H1 (cell line): ENCODE measurements at regions not wholly inside any gene's neighbourhood (a gene's known extent, or its start where the extent isn't known, plus 50 kb on each side); places are given as distances from the start of the nearest gene placed in this dataset.

Experiments used
- CTCF ChIA-PET: fragments of 300-600 bp; sonication (Branson Sonifier 250); formaldehyde crosslinking; loops from one replicate; lab custom pipeline; 2021; ENCODE audit not compliant: partially characterized antibody; lab: Charles Lee
- POLR2A ChIA-PET: fragments of 300-600 bp; sonication (Branson Sonifier 250); formaldehyde crosslinking; loops from one replicate; lab custom pipeline; 2021; ENCODE audit warnings: inconsistent platforms; ENCODE audit not compliant: partially characterized antibody; lab: Charles Lee
- DNase-seq, 2 experiments: peaks; one replicate each; pipeline versions ENCODE4 v3.0.0 to v3.0.0-alpha.2; 2010 to 2022; ENCODE audit warnings: low spot score in 2 of 2, low read depth in 1 of 2, mixed read lengths in 1 of 2
- FAIRE-seq: peaks from 2 replicates; lab custom pipeline; 2011; peaks lifted over from hg19 to GRCh38; lab: Jason Lieb, UNC
- H2AFZ ChIP-seq: 2 replicates; pipeline ENCODE4 v1.8.1; 2012; ENCODE audit warnings: low read length, inconsistent platforms
- H2AK5ac ChIP-seq: 2 replicates; pipeline ENCODE4 v1.6.1; 2013; ENCODE audit warnings: low read depth, low read length
- H2BK120ac ChIP-seq: replicated peaks from 2 replicates; pipeline ENCODE3; 2013; ENCODE audit warnings: low read depth, low read length, inconsistent platforms
- H2BK12ac ChIP-seq: 2 replicates; pipeline ENCODE4 v1.6.1; 2013; ENCODE audit warnings: low read depth, low read length
- H2BK15ac ChIP-seq: 2 replicates; pipeline ENCODE4 v1.6.1; 2013; ENCODE audit warnings: low read length
- H2BK20ac ChIP-seq: 2 replicates; pipeline ENCODE4 v1.6.1; 2013; ENCODE audit warnings: low read length
- H2BK5ac ChIP-seq: 2 replicates; pipeline ENCODE4 v1.6.1; 2013; ENCODE audit warnings: low read depth, low read length
- H3K14ac ChIP-seq: 2 replicates; pipeline ENCODE4 v1.6.1; 2013; ENCODE audit warnings: inconsistent platforms; ENCODE audit not compliant: insufficient read length
- H3K18ac ChIP-seq: 2 replicates; pipeline ENCODE4 v1.6.1; 2013; ENCODE audit warnings: low read length; ENCODE audit errors: extremely low read depth
- H3K23ac ChIP-seq: 2 replicates; pipeline ENCODE4 v1.6.1; 2013; ENCODE audit warnings: inconsistent platforms; ENCODE audit not compliant: insufficient read length
- H3K23me2 ChIP-seq: 2 replicates; pipeline ENCODE4 v1.6.1; 2013; ENCODE audit warnings: low read depth, low read length
- H3K27ac ChIP-seq: 2 replicates; pipeline ENCODE4 v1.6.1; 2011; ENCODE audit warnings: low read depth, low read length, inconsistent platforms
- H3K27me3 ChIP-seq, 4 experiments: replicated peaks in 1 of 4; 1 replicate in 1 of 4; 2 replicates in 3 of 4; pipeline versions ENCODE4 v1.6.1 to v1.8.1; 2011 to 2013; ENCODE audit warnings: low read length in 3 of 4, mild to moderate bottlenecking in 3 of 4, inconsistent platforms in 2 of 4, mixed read lengths in 2 of 4, moderate library complexity in 1 of 4; ENCODE audit not compliant: control insufficient read depth in 3 of 4, insufficient read depth in 3 of 4; ENCODE audit errors: extremely low read depth in 1 of 4
- H3K36me3 ChIP-seq, 4 experiments: 2 replicates each; pipeline versions ENCODE4 v1.6.1 to v1.8.1; 2011 to 2013; ENCODE audit warnings: mild to moderate bottlenecking in 4 of 4, low read length in 3 of 4, moderate library complexity in 2 of 4, control low read depth in 1 of 4, inconsistent platforms in 1 of 4; ENCODE audit not compliant: insufficient read depth in 4 of 4, control insufficient read depth in 2 of 4
- H3K4ac ChIP-seq: replicated peaks from 2 replicates; pipeline ENCODE3; 2013; ENCODE audit warnings: low read length, low read depth, mixed read lengths, inconsistent platforms; ENCODE audit not compliant: insufficient read length
- H3K4me1 ChIP-seq, 4 experiments: replicated peaks in 1 of 4; 1 replicate in 1 of 4; 2 replicates in 3 of 4; pipeline versions ENCODE4 v1.6.1 to v1.8.1; 2011 to 2013; ENCODE audit warnings: low read length in 3 of 4, inconsistent platforms in 2 of 4, mixed read lengths in 1 of 4; ENCODE audit not compliant: insufficient read depth in 4 of 4, control insufficient read depth in 3 of 4
- H3K4me2 ChIP-seq, 2 experiments: 2 replicates each; pipeline versions ENCODE4 v1.6.1 to v1.8.1; 2011 to 2013; ENCODE audit warnings: low read depth in 2 of 2, low read length in 2 of 2, control low read depth in 1 of 2, inconsistent platforms in 1 of 2, mild to moderate bottlenecking in 1 of 2; ENCODE audit not compliant: insufficient read depth in 1 of 2
- H3K4me3 ChIP-seq, 4 experiments: fragments of 200-600, 300-600 bp in 1 of 4; sonication (generic), shearing (Covaris generic), sonication (Bioruptor Twin) in 1 of 4; 2 replicates each; pipeline versions ENCODE4 v1.5.1 to v1.8.1; 2011 to 2016; ENCODE audit warnings: low read length in 4 of 4, low read depth in 3 of 4, control low read depth in 2 of 4, inconsistent platforms in 2 of 4, mild to moderate bottlenecking in 2 of 4, mixed read lengths in 1 of 4, moderate library complexity in 1 of 4; ENCODE audit not compliant: insufficient read depth in 2 of 4; ENCODE audit errors: extremely low read depth in 1 of 4
- H3K56ac ChIP-seq: replicated peaks from 2 replicates; pipeline ENCODE3; 2013; ENCODE audit warnings: low read depth, mild to moderate bottlenecking, mixed read lengths, low read length, inconsistent platforms; ENCODE audit not compliant: insufficient read length
- H3K79me1 ChIP-seq: 2 replicates; pipeline ENCODE4 v1.6.1; 2013; ENCODE audit warnings: low read depth, low read length, control low read depth
- H3K79me2 ChIP-seq, 2 experiments: 2 replicates each; pipeline versions ENCODE4 v1.6.1 to v1.8.1; 2012 to 2013; ENCODE audit warnings: low read length in 2 of 2, mild to moderate bottlenecking in 2 of 2, inconsistent platforms in 1 of 2; ENCODE audit not compliant: insufficient read depth in 2 of 2, control insufficient read depth in 1 of 2
- H3K9ac ChIP-seq, 4 experiments: replicated peaks in 1 of 4; 1 replicate in 1 of 4; 2 replicates in 3 of 4; pipeline versions ENCODE4 v1.6.1 to v1.8.1; 2011 to 2013; ENCODE audit warnings: low read depth in 3 of 4, low read length in 3 of 4, control low read depth in 2 of 4, mild to moderate bottlenecking in 2 of 4, moderate library complexity in 2 of 4, inconsistent platforms in 1 of 4; ENCODE audit errors: extremely low read depth in 1 of 4
- H3K9me3 ChIP-seq, 2 experiments: 2 replicates each; pipeline versions ENCODE4 v1.6.1 to v1.8.1; 2012 to 2013; ENCODE audit warnings: mild to moderate bottlenecking in 2 of 2, moderate library complexity in 2 of 2, control low read depth in 1 of 2, inconsistent platforms in 1 of 2, low read depth in 1 of 2, low read length in 1 of 2, mixed read lengths in 1 of 2; ENCODE audit not compliant: insufficient read depth in 2 of 2
- H4K20me1 ChIP-seq, 2 experiments: replicated peaks in 1 of 2; 2 replicates each; pipeline versions ENCODE3 to v1.8.1; 2011 to 2013; ENCODE audit warnings: inconsistent platforms in 2 of 2, low read length in 2 of 2, mild to moderate bottlenecking in 1 of 2; ENCODE audit not compliant: insufficient read depth in 2 of 2, control insufficient read depth in 1 of 2
- H4K5ac ChIP-seq: 2 replicates; pipeline ENCODE4 v1.6.1; 2013; ENCODE audit warnings: low read length, low read depth, mixed read lengths, inconsistent platforms; ENCODE audit not compliant: insufficient read length
- H4K8ac ChIP-seq: 2 replicates; pipeline ENCODE4 v1.8.0; 2013; ENCODE audit warnings: mild to moderate bottlenecking, moderate library complexity, low read length, inconsistent platforms; ENCODE audit not compliant: insufficient read depth; ENCODE audit errors: extremely low read depth
- H4K91ac ChIP-seq: replicated peaks from 2 replicates; pipeline ENCODE3; 2013; ENCODE audit warnings: low read length, mixed read lengths, inconsistent platforms; ENCODE audit not compliant: insufficient read length
- CBX5 ChIP-seq: fragments of 300-800, 300-1000 bp; sonication (generic); IDR thresholded peaks from 2 replicates; pipeline ENCODE4 v1.7.1; 2016; ENCODE audit warnings: antibody characterized with exemption, low read length, low read depth
- NRF1 ChIP-seq: IDR thresholded peaks from 2 replicates; pipeline ENCODE4 v1.6.1; 2011; ENCODE audit warnings: mild to moderate bottlenecking, low read depth, low read length, improper control_type of control experiment
- SAP30 ChIP-seq: fragments of 300-600 bp; sonication (generic); IDR thresholded peaks from 2 replicates; pipeline ENCODE4 v1.7.1; 2012; ENCODE audit warnings: low read length, moderate library complexity, mild to moderate bottlenecking, inconsistent platforms; ENCODE audit not compliant: insufficient read depth, insufficient replicate concordance
- TAF1 ChIP-seq: IDR thresholded peaks from 2 replicates; pipeline ENCODE4 v1.6.1; 2011; ENCODE audit warnings: mild to moderate bottlenecking, low read depth, low read length
- WGBS, 2 experiments: shearing (Covaris generic) in 1 of 2; methylation state at CpG; one replicate each; pipeline versions ENCODE4 v1.1.6 to v1.1.7; 2013 to 2015; ENCODE audit warnings: low lambda C conversion rate in 2 of 2, mixed read lengths in 2 of 2, inconsistent platforms in 1 of 2, low coverage in 1 of 2, missing lambda C conversion rate in 1 of 2; ENCODE audit not compliant: insufficient replicate concordance in 2 of 2, insufficient coverage in 1 of 2, insufficient read length in 1 of 2; ENCODE audit errors: extremely low coverage in 1 of 2, missing lambda C conversion rate in 1 of 2; 5-methylcytosine and 5-hydroxymethylcytosine counted together

DNA sequence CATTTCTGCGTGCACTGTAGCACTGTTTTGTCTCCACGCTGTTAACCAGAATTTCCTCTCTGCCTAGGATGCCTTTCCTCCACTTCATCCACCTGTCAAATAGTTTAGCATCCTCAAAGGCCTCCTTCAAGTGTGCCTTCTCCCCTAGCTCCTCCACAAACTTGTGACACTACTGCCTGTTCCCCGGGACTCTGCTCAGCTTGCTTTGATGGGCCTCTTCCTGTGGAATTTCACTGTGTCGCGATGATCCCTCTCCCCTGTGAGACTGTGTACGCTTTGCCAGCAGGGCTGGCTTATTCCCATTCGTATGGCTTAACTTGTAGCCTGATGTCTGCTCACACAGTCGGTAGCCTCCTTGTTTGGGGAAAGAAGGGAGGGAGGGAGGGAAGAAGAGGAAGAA, 426.8 kb downstream of the VRK1 start:
- H3K56ac ChIP-seq: no peak overlapping the region
- H3K36me3 ChIP-seq: no peaks in the 10 kb centered on the region
- POLR2A ChIA-PET: no interaction called here
- no peak overlapping the region for H3K23ac ChIP-seq
- no peak overlapping the region for H3K9ac ChIP-seq
- H3K4me2 ChIP-seq: no peak overlapping the region
- H2BK15ac ChIP-seq: no peak overlapping the region
- H3K4ac ChIP-seq: no peak overlapping the region
- H3K4me3 ChIP-seq: no peak overlapping the region
- H3K27me3 ChIP-seq: peaks cover 0 to 10% (median 6%) of the 10 kb centered on the region in 4 experiments; a peak in 4 of 7 replicates
- no peak for DNase-seq
- H2BK120ac ChIP-seq: no peak overlapping the region
- no peaks in the 10 kb centered on the region for H3K79me2 ChIP-seq
- no peaks in the 10 kb centered on the region for H3K79me1 ChIP-seq
- no peak overlapping the region for H3K18ac ChIP-seq
- no peak overlapping the region for H4K91ac ChIP-seq
- H3K9me3 ChIP-seq: no peaks in the 10 kb centered on the region
- H4K8ac ChIP-seq: no peak overlapping the region
- peak overlapping the region; percentile 79 for H2AFZ ChIP-seq
- no peak overlapping the region for H3K27ac ChIP-seq
- H3K14ac ChIP-seq: no peak overlapping the region
- H2BK5ac ChIP-seq: no peak overlapping the region
- H3K23me2 ChIP-seq: peaks cover 5% of the 10 kb centered on the region; the same call in 1 of the 2 replicates
- no peak overlapping the region for H4K5ac ChIP-seq
- H2AK5ac ChIP-seq: no peak overlapping the region
- CTCF ChIA-PET: interaction anchor here (0.7 kb wide), 1 partner anchor 308 kb away, joined by 3 read pairs; no protein-coding TSS in a partner anchor
- H3K4me1 ChIP-seq: peaks cover 0 to 7% (median 5%) of the 10 kb centered on the region in 4 experiments; a peak in 4 of 7 replicates
- no peak overlapping the region for H2BK20ac ChIP-seq
- H4K20me1 ChIP-seq: no peaks in the 10 kb centered on the region
- no peak for FAIRE-seq
- no peak overlapping the region for H2BK12ac ChIP-seq
- TF ChIP-seq SAP30 (no peak), NRF1 (no peak), TAF1 (no peak), CBX5 (no peak)
- 73% methylated on average over 8 of the region's 8 CpGs; no CpG with 5 or more reads in 1 of the 2 experiments for WGBS, 2 experiments
